Karpas-422 (cell line): ENCODE measurements at regions not wholly inside any gene's neighbourhood (a gene's known extent, or its start where the extent isn't known, plus 50 kb on each side); places are given as distances from the start of the nearest gene placed in this dataset.

Source experiments
- DNase-seq: peaks from one replicate; pipeline ENCODE4 v3.0.0-alpha.2; 2015
- H2AFZ ChIP-seq: fragments of 200-600 bp; sonication (generic); 2 replicates; pipeline ENCODE4 v1.6.1; 2014; ENCODE audit warnings: antibody characterized with exemption, low read length, mixed read lengths
- H3K27ac ChIP-seq: fragments of 200-600 bp; sonication (generic); 2 replicates; pipeline ENCODE4 v1.5.1; 2014; ENCODE audit warnings: mild to moderate bottlenecking, low read length, moderate library complexity
- H3K27me3 ChIP-seq: fragments of 200-600 bp; sonication (generic); 2 replicates; pipeline ENCODE4 v1.6.1; 2014; ENCODE audit warnings: low read length, mixed read lengths
- H3K36me3 ChIP-seq: fragments of 200-600 bp; sonication (generic); 2 replicates; pipeline ENCODE4 v1.6.1; 2014; ENCODE audit warnings: low read length, mixed read lengths; ENCODE audit not compliant: insufficient read depth
- H3K4me1 ChIP-seq: fragments of 200-600 bp; sonication (generic); 2 replicates; pipeline ENCODE4 v1.6.1; 2014; ENCODE audit warnings: mild to moderate bottlenecking, low read length, mixed read lengths
- H3K4me2 ChIP-seq: fragments of 200-600 bp; sonication (generic); 2 replicates; pipeline ENCODE4 v1.6.1; 2014; ENCODE audit warnings: low read length, low read depth, mild to moderate bottlenecking; ENCODE audit not compliant: poor library complexity, severe bottlenecking
- H3K4me3 ChIP-seq: fragments of 200-600 bp; sonication (generic); 2 replicates; pipeline ENCODE4 v1.5.1; 2014; ENCODE audit warnings: mild to moderate bottlenecking, antibody characterized with exemption, low read length, mixed read lengths
- H3K79me2 ChIP-seq: fragments of 200-600 bp; sonication (generic); 2 replicates; pipeline ENCODE4 v1.6.1; 2014; ENCODE audit warnings: mild to moderate bottlenecking, low read length, mixed read lengths
- H3K9ac ChIP-seq: fragments of 200-600 bp; sonication (generic); 2 replicates; pipeline ENCODE4 v1.6.0; 2014; ENCODE audit warnings: low read length
- H3K9me2 ChIP-seq: fragments of 200-600 bp; sonication (generic), shearing (Covaris generic); replicated peaks from 2 replicates; pipeline ENCODE4 v1.6.0; 2014; ENCODE audit warnings: mild to moderate bottlenecking, low read length, moderate library complexity; ENCODE audit not compliant: insufficient read depth
- H3K9me3 ChIP-seq: fragments of 300-700, 200-600 bp; sonication (generic); 2 replicates; pipeline ENCODE4 v1.6.1; 2014; ENCODE audit warnings: low read length, mixed read lengths
- H4K20me1 ChIP-seq: fragments of 200-600 bp; sonication (generic); 2 replicates; pipeline ENCODE4 v1.6.1; 2014; ENCODE audit warnings: mild to moderate bottlenecking, antibody characterized with exemption, low read length, low read depth; ENCODE audit not compliant: insufficient read depth

- Histone ChIP-seq H3K9me2 (no peaks in the 10 kb centered on the region), H2AFZ (no peak overlapping the region), H4K20me1 (no peaks in the 10 kb centered on the region), H3K4me3 (no peak overlapping the region), H3K79me2 (no peaks in the 10 kb centered on the region), H3K4me2 (no peak overlapping the region), H3K36me3 (no peaks in the 10 kb centered on the region), H3K9ac (no peak overlapping the region), H3K27ac (no peak overlapping the region), H3K4me1 (no peaks in the 10 kb centered on the region), H3K27me3 (no peaks in the 10 kb centered on the region), H3K9me3 (no peaks in the 10 kb centered on the region)
- DNase-seq = no peak
Measured at GRCh38 chr5:101989659-101990058, 306.4 kb downstream of the SLCO4C1 start.

GRCh38 chr5:101977729-101978345, 318.2 kb downstream of the SLCO4C1 start:
- no peak overlapping the region for H2AFZ ChIP-seq
- H3K9me3 ChIP-seq = no peaks in the 10 kb centered on the region
- H3K27ac ChIP-seq = no peak overlapping the region
- H3K4me1 ChIP-seq = no peaks in the 10 kb centered on the region
- no peaks in the 10 kb centered on the region for H3K27me3 ChIP-seq
- DNase-seq = peak; percentile 82
- H3K36me3 ChIP-seq = no peaks in the 10 kb centered on the region
- H3K79me2 ChIP-seq = no peaks in the 10 kb centered on the region
- H4K20me1 ChIP-seq = no peaks in the 10 kb centered on the region
- no peak overlapping the region for H3K4me2 ChIP-seq
- no peak overlapping the region for H3K4me3 ChIP-seq
- H3K9me2 ChIP-seq = no peaks in the 10 kb centered on the region
- no peak overlapping the region for H3K9ac ChIP-seq

- DNase-seq = no peak
- no peak overlapping the region for H3K27ac ChIP-seq
- H3K9me3 ChIP-seq = no peaks in the 10 kb centered on the region
- no peaks in the 10 kb centered on the region for H3K4me1 ChIP-seq
- H3K36me3 ChIP-seq = no peaks in the 10 kb centered on the region
- H2AFZ ChIP-seq = no peak overlapping the region
- H3K4me3 ChIP-seq = no peak overlapping the region
- no peaks in the 10 kb centered on the region for H3K27me3 ChIP-seq
- H3K9me2 ChIP-seq = no peaks in the 10 kb centered on the region
- H4K20me1 ChIP-seq = no peaks in the 10 kb centered on the region
- H3K79me2 ChIP-seq = no peaks in the 10 kb centered on the region
- H3K9ac ChIP-seq = no peak overlapping the region
- no peak overlapping the region for H3K4me2 ChIP-seq
Measured at GRCh38 chr5:101976933-101977332, 319.2 kb downstream of the SLCO4C1 start.

GRCh38 chr5:101969742-101970141, 326.3 kb downstream of the SLCO4C1 start:
- Histone ChIP-seq H3K27ac (no peak overlapping the region), H3K36me3 (no peaks in the 10 kb centered on the region), H3K27me3 (no peaks in the 10 kb centered on the region), H3K4me1 (no peaks in the 10 kb centered on the region), H4K20me1 (no peaks in the 10 kb centered on the region), H3K9ac (no peak overlapping the region), H3K9me2 (no peaks in the 10 kb centered on the region), H3K4me3 (no peak overlapping the region), H3K79me2 (no peaks in the 10 kb centered on the region), H3K4me2 (no peak overlapping the region), H2AFZ (no peak overlapping the region), H3K9me3 (no peaks in the 10 kb centered on the region)
- DNase-seq = no peak

- Histone ChIP-seq H2AFZ (no peak overlapping the region), H3K9me2 (no peaks in the 10 kb centered on the region), H3K4me1 (no peaks in the 10 kb centered on the region), H3K27ac (no peak overlapping the region), H3K4me2 (no peak overlapping the region), H3K4me3 (no peak overlapping the region), H3K9me3 (no peaks in the 10 kb centered on the region), H4K20me1 (no peaks in the 10 kb centered on the region), H3K79me2 (no peaks in the 10 kb centered on the region), H3K27me3 (no peaks in the 10 kb centered on the region), H3K9ac (no peak overlapping the region), H3K36me3 (no peaks in the 10 kb centered on the region)
- DNase-seq = no peak
Measured at GRCh38 chr5:101966476-101966875, 329.6 kb downstream of the SLCO4C1 start.

- H3K4me2 ChIP-seq = no peak overlapping the region
- H3K9me2 ChIP-seq = no peaks in the 10 kb centered on the region
- H3K9me3 ChIP-seq = no peaks in the 10 kb centered on the region
- H3K9ac ChIP-seq = no peak overlapping the region
- no peak overlapping the region for H3K27ac ChIP-seq
- H3K4me1 ChIP-seq = no peaks in the 10 kb centered on the region
- no peaks in the 10 kb centered on the region for H4K20me1 ChIP-seq
- no peak for DNase-seq
- no peaks in the 10 kb centered on the region for H3K36me3 ChIP-seq
- H3K4me3 ChIP-seq = no peak overlapping the region
- H2AFZ ChIP-seq = no peak overlapping the region
- no peaks in the 10 kb centered on the region for H3K27me3 ChIP-seq
- no peaks in the 10 kb centered on the region for H3K79me2 ChIP-seq
Measured at GRCh38 chr5:101955891-101956290, 340.2 kb downstream of the SLCO4C1 start.

GRCh38 chr5:101950019-101950418, 346.1 kb downstream of the SLCO4C1 start:
- H3K4me3 ChIP-seq = no peak overlapping the region

GRCh38 chr5:101948615-101949014, 347.5 kb downstream of the SLCO4C1 start:
- Histone ChIP-seq H3K4me3 (no peak overlapping the region), H3K4me1 (peaks cover 4% of the 10 kb centered on the region), H4K20me1 (no peaks in the 10 kb centered on the region)

More at GRCh38 chr5:101950019-101950418, 346.1 kb downstream of the SLCO4C1 start:
- Histone ChIP-seq H3K27ac (no peak overlapping the region), H3K9me2 (no peaks in the 10 kb centered on the region), H3K9me3 (no peaks in the 10 kb centered on the region), H2AFZ (no peak overlapping the region), H3K36me3 (no peaks in the 10 kb centered on the region), H3K4me2 (no peak overlapping the region), H3K79me2 (no peaks in the 10 kb centered on the region), H3K4me1 (no peaks in the 10 kb centered on the region), H4K20me1 (no peaks in the 10 kb centered on the region), H3K27me3 (no peaks in the 10 kb centered on the region), H3K9ac (no peak overlapping the region)
- DNase-seq = no peak

More at GRCh38 chr5:101948615-101949014, 347.5 kb downstream of the SLCO4C1 start:
- H3K9me2 ChIP-seq = no peaks in the 10 kb centered on the region
- H3K27me3 ChIP-seq = no peaks in the 10 kb centered on the region
- no peak overlapping the region for H2AFZ ChIP-seq
- H3K9me3 ChIP-seq = no peaks in the 10 kb centered on the region
- no peak for DNase-seq
- no peak overlapping the region for H3K4me2 ChIP-seq
- no peak overlapping the region for H3K9ac ChIP-seq
- no peak overlapping the region for H3K27ac ChIP-seq
- H3K36me3 ChIP-seq = no peaks in the 10 kb centered on the region
- H3K79me2 ChIP-seq = no peaks in the 10 kb centered on the region
